ENCODE measurements at regions not wholly inside any gene's neighbourhood (a gene's known extent, or its start where the extent isn't known, plus 50 kb on each side); places are given as distances from the start of the nearest gene placed in this dataset.

DNA sequence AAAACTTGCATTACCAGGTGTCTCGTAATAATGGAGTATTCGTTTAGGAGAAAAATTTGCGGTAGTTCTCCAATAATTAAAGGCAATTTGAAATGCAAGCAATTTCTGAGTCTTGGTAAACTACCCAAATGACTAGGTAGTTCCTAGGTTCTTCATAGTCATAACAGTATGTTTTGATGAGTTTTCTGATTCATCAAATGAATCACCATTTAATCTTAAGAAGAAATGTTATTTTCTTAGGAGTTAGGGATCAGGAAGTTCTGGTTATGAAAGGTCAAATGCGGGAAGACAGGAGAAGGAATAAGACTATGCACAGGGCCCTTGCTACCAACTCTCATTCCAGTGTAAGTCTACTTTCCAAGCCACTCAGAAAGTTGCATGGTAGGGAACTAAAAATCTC, 221.5 kb upstream of the SOX9 start:
- TF ChIP-seq CTCF (IDR thresholded peaks at IDR 0.05): no peak
- no peak for TF ChIP-seq POLR2A (IDR thresholded peaks at IDR 0.05)

All from uterus (tissue), 2 donors.